Activated CD4-positive, alpha-beta T cell treated with anti-CD3 and anti-CD28 coated beads, Interleukin-2, Interleukin-6, amounts not matched to agents 100 ng/mL and 50 ng/mL, durations not matched to agents 16 hours and 8 hours (primary cell): ENCODE measurements at regions not wholly inside any gene's neighbourhood (a gene's known extent, or its start where the extent isn't known, plus 50 kb on each side); places are given as distances from the start of the nearest gene placed in this dataset.
"Not testable (repeated sequence)": the region's sequence is repeated elsewhere in the genome, so short reads cannot be mapped to it uniquely, and the experiment has no call there.

Experiments
- DNase-seq: peaks from one replicate; pipeline ENCODE4 v3.0.0-alpha.2; 2020

DNA sequence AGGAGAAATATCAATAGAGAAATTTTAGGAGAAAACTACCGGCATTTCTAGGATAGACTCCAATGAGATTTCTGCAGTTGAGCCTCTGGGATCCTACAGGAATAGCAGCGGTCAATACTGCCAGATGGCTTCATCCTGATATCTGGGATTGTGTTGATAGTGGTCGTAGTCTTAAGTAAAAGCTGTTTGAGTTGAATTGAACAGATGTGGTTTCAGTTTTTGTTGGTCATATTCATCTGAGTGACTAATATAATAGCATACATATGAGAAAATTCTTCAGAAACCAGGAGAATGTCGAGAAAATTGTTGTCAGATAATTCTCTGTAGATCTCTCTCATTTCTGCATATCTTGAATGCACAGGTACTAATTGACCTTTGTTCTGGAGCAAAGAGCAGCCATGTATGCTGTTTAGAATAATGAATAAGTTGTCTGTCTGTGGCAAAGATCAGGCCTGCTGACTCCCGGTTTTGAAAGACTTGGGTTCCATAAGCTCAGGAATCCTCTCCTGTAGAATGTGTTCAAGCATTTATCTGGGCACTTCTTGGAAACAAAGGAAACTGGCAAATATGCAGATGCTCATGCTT, 288.1 kb downstream of the TMX3 start:
- DNase-seq, result no peak

DNA sequence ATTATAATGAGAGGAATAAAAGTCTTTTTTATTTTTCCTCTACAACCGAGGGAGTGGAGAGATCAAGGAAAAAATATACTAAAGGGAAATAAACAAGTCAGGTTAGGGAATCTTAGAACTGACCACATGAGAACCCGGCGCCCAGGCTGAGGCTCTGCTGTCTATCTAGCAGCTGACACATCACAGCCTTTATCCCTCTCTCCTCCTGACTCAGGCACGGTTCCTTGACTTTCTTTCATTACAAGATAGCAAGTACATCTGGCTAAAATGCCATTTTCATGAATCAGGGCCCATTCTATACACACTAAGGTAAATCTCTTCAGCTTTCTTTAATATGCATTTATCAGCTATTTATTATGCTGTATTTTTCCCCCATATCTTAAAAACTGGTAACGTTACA, 296.0 kb downstream of the TMX3 start:
- DNase-seq, result no peak

DNA sequence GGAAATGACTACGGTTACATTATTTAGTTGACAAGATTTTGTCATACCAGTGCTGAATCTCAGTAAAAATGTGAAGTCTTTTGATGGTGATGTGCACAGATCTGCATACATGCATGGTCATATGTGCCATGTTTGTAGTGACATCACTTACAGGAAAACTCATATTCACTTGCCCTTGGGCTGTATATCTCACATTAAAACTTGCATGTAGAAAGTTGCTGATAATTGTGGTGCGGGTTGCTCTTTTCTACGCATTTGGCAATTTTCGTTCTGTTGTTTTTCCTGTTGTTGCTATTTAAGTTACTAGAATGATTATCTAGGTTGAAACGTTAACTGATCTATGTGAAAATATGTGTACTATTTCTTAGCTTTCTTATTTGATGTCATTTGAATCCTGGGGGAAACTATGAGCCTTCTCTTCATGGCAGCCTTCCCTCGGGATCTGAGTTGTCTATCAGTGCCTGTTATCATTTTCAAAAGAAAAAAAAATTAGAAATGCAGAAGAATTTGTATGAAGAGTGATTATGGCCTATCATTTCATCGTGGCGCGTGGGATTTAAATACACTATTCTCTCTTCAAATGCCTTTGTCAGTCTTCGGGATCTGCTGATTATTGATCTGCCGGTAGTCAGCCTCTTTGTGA, 296.6 kb downstream of the TMX3 start:
- DNase-seq, result no peak

DNA sequence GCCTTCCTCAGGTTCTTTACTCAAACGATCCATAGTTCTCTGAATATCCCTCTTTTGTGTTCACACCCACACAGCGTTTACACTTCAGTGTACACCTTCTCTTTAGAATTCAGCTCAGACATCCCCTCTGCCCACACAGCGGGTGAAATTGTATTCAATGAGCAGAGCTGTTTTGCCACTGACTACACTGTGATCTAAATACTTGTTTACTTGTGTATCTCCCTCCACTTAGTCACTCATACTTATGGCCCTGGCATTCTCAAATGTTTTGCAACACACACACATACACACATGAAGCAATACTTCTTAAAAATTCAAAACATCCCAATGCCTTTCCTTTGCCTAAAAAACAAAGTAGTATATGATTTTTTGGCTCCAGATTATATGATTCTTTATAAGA, 297.1 kb downstream of the TMX3 start:
- DNase-seq, result no peak

DNA sequence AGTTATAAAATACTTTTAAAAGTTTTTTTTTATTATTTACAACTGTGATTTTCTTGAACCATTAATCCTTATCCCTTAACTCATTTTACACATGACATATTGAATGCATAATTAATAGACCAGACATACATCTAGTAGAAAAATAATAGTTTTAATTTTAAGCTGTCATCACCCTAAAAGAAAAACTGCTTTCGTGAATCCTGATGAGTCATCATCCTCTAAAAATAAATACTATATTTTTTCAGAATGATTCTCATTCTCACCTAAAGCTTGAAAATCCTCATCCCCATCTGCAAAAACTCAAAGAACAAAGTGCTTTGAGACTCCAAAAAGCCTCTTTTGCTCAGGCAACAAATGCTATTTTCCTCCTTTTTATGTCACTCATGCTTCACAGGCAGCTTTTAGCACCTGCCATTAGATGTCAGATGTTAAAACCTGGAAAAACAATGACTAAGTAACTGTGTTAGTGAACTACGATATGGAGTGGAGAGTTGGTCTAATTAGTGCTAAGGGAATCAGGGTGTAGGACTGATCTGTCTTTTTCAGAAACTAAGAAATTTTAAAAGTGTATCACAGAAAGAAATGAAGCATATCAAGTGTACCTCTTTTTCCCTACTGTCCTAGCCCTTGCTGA, 297.6 kb downstream of the TMX3 start:
- no peak for DNase-seq

DNA sequence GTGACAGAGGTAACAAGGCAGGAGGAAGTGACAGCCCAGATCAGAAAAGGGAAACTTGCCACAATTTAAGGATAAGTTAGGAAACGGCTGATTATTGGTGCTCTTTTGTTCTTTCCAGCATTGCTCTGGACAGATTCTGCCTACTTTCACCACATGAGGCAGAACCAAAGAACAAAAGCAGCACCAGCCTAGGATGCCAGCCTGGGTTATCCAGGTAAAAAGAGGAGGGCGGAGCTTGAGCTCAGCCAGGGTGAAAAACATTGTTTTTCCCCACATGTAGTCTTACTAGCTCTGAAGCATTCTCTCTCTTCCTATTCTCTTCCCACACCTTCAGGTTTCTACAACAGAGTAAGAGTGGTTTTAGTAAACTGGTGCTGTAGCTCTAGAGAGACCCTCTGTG, 300.5 kb downstream of the TMX3 start:
- DNase-seq, result no peak

DNA sequence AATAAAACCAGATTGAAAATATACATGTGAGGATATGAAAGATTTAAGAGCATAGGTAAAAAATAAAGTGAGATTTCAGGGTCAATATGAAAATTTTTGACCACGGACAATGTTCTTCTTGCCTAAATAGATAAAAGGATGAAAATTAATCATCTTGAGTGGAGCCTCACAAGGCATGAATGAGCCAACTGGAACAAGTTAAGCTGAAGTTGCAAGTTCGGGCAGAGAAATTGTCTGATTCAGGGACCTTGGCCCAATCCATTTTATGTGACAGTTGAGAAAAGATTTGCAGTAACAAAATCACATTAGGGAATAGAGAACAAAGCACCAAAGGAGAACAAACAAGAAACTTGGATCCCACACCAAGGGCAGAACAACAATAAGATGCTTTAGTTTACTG, 305.3 kb downstream of the TMX3 start:
- no peak for DNase-seq

DNA sequence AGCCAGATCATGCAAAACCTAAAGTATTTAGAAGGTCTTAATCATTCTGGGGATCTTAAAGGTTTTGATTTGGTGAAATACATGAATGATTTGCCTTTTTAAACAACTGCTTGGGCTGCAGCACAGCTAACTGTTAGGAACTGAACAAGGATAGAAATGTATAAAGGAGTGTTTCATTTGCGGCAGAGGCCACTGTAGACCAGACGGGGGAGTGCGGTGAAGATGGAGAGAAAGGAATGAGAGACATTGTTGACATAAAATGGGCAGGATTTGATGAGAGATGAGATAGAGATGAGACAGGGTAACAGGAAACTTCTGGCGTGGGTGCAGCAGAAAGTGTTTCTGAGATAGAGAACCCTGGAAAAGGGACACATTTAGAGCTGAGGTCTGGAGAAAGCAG, 308.1 kb downstream of the TMX3 start:
- DNase-seq, result no peak

DNA sequence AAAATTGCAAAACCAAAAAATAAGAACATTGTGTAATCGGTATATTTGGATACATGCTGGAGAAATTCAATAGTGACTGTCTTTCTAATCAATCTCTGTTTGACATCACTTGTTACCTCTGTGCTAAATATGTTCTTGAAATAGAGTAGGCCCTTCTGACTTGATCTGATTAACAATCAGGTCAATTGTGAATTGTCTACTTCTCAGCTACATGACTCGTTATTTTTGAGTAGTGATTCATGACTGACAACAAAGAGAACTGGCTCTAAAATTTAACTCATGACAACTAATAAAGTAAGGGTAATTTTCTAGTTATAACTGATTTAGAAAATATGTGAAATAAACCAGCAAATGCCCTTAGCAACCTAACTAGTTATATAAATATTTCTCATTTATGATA, 312.1 kb downstream of the TMX3 start:
- DNase-seq, result no peak

DNA sequence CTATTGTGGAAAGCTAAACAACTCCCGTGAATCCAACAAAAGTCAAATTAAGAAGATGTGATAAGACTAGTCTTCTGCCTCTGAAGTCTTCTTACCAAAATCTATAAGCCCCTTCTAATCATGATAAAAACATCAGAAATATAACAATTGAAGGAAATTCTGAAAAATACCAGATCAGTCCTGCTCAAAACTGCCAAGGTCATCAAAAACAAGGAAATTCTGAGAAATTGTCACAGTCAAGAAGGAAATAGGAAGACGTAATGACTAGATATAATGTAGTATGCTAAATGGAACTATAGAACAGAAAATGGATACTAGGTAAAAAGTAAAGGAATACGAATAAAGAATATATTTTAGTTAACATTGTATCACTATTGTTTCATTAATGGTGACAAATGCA, 314.0 kb downstream of the TMX3 start:
- no peak for DNase-seq

DNA sequence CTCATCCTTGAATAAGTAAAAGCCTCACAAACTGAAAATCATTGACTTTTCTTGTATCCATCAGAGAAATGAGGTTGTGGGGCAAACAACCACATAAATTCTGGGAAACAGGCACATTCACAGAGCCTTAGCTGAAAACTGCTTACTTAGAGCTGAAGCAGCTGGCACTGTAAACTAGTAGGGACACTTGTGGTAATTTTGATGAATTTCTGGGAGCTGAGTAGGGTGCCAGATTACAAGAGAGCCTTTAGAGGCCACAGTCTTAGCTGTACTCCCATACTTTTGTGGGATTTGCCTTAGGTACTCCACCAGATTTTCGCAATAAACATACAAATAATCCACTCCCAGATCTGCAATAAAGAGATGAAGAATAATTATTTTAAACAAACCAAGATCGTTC, 315.2 kb downstream of the TMX3 start:
- DNase-seq, result no peak

DNA sequence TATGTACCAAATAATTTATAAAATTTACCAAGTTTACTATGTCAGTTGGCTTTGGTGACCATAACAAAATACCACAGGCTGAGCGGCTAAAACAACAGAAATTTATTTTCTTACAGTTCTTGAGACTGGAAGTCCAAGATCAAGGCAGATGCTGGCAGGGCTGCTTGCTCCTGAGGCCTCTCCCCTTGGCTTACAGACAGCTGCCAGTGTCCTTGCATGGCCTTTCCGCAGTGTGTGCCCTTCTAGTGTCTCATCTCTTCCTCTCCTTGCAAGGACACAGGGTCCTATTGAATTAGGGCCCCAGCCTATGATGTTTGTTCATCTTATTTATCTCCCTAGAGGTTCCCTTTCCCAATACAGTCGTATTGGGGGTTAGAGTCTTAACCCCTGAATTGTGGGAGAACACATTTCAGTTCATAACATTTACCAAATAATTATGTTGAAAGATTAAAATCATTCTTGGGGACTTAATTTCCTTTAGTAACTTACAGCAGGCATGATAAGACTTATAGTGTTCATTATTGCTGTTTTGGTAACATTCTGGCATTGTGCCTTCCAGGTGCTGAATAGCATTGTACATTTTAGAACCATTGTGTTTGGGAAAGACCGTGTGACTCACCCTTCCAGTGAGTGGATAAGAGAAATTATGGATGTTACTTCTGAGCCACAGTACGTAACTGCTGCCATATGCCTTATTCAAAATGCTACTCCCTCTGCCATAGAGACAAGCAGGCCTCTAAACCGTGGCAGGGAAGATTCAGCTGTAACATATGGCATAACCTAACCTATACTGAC, 317.5 kb downstream of the TMX3 start:
- no peak for DNase-seq

DNA sequence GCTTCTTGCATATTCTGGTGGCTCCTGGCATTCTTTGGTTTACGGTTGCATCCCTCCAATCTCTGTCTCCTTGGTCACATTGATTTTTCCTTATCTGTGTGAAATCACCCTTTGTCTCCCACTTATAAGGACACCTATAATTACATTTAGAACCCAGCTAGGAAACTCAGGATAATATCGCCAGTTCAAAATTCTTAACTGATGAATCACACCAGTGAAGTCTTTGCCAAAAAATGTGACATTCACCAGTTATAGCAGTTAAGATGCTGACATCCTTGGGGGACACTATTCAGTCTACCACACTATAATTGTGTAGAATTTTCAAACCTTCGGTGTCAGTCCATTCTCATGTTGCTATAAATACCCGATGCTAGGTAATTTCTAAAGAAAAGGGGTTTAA, 320.2 kb downstream of the TMX3 start:
- no peak for DNase-seq

DNA sequence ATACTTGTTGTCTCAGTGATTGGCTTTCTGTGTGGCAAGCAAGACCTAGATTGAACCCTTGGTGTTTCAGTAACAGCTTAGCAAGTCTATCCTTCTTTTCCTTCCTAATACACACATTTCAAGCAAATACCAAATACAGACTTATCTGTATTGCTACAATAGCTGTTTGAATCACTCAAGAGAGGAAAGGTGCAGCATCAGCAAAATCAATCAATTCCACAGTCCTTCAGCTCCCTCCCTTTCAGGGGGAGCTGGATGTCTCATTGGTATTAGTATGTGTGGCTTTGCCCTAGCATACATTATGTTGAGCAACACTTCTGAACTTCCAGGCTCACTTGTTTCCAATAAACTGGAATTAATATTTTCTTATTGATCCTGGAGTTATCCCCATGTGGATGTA, 323.1 kb downstream of the TMX3 start:
- DNase-seq, result no peak

DNA sequence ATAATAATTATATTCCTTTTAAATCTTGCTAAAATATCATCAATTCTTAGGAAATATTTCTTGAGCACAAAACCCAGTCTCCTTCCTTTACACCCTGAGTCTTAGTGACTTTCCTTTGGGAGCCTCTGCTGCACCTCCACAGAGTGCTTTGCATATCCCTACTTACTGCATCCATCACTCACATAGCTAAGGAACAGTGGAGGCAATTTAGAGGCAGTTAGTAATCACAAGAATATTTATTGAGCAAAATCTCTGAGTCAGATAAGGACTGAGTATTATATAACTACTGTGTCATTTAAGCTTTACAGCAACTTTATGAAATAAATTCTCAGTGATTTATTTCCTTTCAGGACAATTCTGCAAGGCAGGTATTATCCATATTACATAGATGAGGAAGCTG, 327.7 kb downstream of the TMX3 start:
- DNase-seq, result no peak

DNA sequence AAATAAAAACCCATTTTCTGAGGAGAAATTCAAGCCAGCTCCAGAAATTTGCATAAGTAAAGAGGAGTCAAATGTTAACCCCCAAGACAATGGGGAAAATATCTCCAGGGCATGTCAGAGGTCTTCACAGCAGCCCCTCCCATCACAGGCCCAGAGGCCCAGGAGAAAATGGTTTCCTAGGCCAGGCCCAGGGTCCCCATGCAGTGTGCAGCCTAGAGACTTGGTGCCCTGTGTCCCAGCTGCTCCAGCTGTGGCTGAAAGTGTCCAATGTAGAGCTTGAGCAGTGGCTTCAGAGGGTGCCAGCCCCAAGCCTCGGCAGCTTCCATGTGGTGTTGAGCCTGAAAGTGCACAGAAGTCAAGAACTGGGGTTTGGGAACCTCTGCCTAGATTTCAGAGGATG, 330.9 kb downstream of the TMX3 start:
- DNase-seq, result not testable (repeated sequence)

DNA sequence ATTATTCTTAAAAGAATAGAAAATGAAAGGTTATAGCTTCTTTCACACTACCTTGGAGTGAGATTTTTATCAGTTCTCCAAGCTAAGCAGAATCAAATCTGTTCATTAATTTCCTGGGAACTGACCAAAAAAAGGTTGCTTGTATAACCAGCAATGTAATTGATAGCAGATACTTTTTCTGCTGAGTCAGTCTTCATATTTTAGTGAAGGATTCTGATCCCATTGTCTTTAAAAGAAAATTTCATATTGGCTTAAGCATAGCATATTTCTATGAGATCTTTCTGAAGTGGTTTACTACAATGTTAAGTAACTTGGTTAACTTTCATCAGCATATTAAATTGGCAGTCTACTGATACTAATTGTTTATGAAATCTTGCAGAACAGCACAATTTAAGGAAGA, 338.0 kb downstream of the TMX3 start:
- no peak for DNase-seq

DNA sequence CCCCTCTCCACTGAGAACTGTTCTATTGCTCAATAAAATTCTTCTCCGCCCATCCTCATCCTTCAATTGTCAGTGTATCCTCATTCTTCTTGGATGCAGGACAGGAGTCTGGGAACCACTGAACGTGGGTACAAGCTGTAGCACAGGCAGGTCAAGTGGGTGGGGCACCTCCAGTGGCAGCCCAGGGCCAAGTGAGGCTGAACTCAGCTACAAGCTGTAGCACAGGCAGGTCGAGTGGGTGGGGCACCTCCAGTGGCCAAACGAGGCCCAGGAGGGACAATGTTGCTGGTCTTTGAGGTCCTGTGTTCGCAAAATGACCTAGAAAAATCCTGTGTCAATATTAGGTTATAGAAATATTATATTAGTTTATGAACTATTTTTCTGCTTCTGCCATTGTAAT, 352.0 kb downstream of the TMX3 start:
- DNase-seq, result no peak

DNA sequence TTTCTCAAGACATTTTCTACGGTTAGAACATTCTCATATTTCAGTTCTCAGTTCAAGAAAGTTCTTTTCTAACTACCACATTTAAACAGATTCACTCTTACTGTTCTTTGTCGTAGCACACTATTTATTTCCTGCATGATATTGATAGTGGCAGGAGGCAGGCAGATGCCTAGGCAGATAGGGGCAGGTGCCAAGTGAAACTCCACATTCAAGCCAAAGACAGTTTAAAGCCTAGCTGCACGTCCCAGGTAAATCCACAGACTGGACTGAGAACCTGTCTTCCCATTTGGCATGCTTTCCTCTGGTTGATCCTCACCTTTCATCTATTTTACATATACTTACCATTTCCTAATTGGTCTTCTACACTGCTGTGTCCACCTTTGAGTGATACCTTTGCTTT, 359.3 kb downstream of the TMX3 start:
- DNase-seq, result no peak

DNA sequence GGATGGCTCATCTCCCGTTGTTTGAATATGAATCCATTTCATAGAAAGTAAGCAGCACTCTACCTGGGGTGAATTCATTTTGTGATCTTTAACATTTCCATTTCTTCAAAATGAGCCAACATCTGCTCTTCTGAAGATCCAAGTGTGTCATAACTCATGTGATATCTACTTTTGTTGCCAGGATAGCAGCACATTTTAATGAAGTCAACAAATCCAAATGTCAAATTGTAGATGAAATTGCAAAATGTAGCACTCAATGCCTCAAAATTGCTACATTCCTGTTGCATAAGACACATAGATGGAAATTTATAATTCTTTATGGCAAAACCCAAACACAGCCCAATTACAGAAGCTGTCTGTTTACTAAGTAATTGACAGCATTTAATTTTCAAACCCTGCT, 360.7 kb downstream of the TMX3 start:
- DNase-seq, result no peak

DNA sequence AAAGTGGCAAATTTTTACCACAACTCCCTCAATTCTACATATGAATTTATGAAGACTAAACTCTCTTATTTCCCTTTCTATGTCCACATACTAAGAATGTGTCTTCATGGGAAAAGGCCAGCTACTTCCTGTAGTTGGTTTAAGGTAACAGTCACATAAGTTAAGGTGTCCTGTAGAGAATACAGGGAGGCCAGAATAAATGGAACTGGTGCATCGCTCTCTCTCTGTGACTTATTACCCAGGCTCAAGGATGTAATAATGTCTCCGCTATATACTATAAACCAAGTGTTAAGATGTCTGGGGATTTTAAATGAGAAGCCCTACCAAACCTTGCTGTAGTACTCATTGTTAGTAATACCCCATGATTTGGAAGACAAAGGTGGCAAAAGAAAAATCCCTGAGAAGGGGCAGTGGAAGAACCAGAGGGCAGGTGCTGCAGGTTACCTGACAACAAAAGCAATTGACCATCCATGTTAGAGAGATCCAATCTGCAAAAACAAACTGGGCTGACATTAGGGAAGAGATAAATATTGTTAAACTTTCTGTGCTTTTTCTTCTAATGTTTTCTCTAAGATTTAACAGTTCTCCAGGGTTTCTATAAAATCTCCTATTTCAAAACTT, 372.8 kb downstream of the TMX3 start:
- DNase-seq, result no peak

DNA sequence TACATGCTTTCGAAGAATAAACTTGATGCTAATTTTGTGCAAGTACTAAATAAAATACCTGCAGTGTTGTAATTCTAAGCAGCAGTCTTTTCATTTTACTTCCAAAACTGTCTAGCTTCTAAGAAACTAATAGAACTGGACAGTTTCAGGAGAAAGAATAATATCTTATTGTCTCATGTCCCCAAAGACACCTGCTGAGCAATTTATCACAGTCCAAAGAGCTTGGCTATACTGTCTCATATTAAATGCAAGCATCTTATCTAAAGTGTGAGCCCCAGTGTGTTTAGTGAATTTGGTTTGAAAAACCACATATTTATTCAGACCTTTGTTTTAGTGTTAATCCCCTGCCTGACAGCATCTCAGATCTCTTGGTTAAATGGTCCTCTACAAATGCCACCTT, 374.3 kb downstream of the TMX3 start:
- no peak for DNase-seq

DNA sequence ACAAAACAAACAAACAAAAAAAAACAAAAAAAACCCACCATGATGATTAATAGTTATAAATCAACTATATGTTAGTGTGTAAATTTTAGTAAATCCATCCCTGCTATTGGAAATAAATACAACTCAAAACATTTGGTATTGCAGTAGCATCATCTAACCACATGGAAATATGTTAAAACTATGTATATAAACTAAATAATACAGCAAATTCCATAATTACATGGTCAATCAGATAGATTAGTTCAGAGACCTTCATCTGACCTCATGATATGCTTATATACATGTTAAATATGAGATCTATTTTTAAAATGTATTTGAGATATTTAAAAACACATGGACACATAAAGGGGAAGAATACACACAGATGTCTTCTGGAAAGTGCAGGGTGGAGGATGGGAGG, 384.2 kb downstream of the TMX3 start:
- no peak for DNase-seq

DNA sequence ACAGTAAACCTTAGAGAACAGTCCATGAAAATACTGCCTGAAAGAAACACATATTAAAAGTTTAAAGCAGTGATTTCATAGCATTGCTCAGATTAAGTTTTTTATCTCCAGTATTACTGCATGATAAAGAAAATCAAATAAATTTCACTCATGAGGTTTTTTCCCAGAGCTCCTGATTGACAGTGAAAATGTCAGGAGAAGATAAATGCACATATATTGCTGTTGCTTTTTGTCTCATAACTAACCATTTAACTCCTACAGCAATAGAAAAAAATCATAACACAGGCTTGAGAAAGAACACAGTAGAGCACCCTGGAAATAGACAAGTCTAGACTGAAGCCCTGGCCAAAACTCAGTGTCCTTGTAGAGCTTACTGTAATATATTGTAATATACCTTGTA, 391.0 kb downstream of the TMX3 start:
- no peak for DNase-seq
